Ascending aorta (tissue), 2 donors: ENCODE measurements at regions not wholly inside any gene's neighbourhood (a gene's known extent, or its start where the extent isn't known, plus 50 kb on each side); places are given as distances from the start of the nearest gene placed in this dataset.
"Not testable (repeated sequence)": the region's sequence is repeated elsewhere in the genome, so short reads cannot be mapped to it uniquely, and the experiment has no call there.

Source experiments
- DNase-seq, 2 donors: peaks; one replicate each; pipeline ENCODE4 v3.0.0-alpha.2; 2019; ENCODE audit warnings: low spot score in 2 of 2
- H3K27ac ChIP-seq, 2 donors: fragments of 200-600 bp; sonication (generic); one replicate each; pipeline ENCODE4 v1.5.1; 2016 to 2017; ENCODE audit warnings: mild to moderate bottlenecking in 1 of 2
- H3K27me3 ChIP-seq: fragments of 200-600 bp; sonication (generic); one replicate; pipeline ENCODE4 v1.5.1; 2017
- H3K36me3 ChIP-seq, 2 donors: fragments of 200-600 bp; sonication (generic); one replicate each; pipeline ENCODE4 v1.5.1; 2016
- H3K4me1 ChIP-seq, 2 donors: fragments of 200-600 bp; sonication (generic); one replicate each; pipeline ENCODE4 v1.5.1; 2016 to 2017; ENCODE audit warnings: mild to moderate bottlenecking in 1 of 2
- H3K4me3 ChIP-seq, 2 donors: fragments of 200-600 bp; sonication (generic); one replicate each; pipeline ENCODE4 v1.5.1; 2016 to 2017; ENCODE audit warnings: mild to moderate bottlenecking in 1 of 2
- H3K9me3 ChIP-seq, 2 donors: fragments of 200-600 bp; sonication (generic); one replicate each; pipeline ENCODE4 v1.5.1; 2016
- CTCF ChIP-seq, 3 experiments: fragments of 200-600 bp in 2 of 3; fragments of 450-650 bp in 1 of 3; sonication (generic) in 2 of 3; IDR thresholded peaks; one replicate each; pipeline ENCODE4 v1.5.1; 2016 to 2019; ENCODE audit warnings: antibody characterized with exemption in 3 of 3, mild to moderate bottlenecking in 1 of 3, moderate library complexity in 1 of 3
- intact Hi-C: fragments of 100-400 bp; cut with DNase I; formaldehyde crosslinking; loops from one replicate; pipeline ENCODE4 v1.15.1; 2023

GRCh38 chr16:5756969-5757368, 659.4 kb upstream of the EEF2KMT start:
- no peaks in the 10 kb centered on the region for H3K36me3 ChIP-seq
- intact Hi-C loops = no loop called here
- no peak overlapping the region for H3K4me3 ChIP-seq

GRCh38 chr16:5753381-5753780, 655.8 kb upstream of the EEF2KMT start:
- no peak for DNase-seq
- Histone ChIP-seq H3K27ac (no peak overlapping the region), H3K36me3 (no peaks in the 10 kb centered on the region), H3K27me3 (no peaks in the 10 kb centered on the region), H3K4me1 (no peaks in the 10 kb centered on the region), H3K9me3 (no peaks in the 10 kb centered on the region), H3K4me3 (no peak overlapping the region)
- no peak for TF ChIP-seq CTCF (IDR thresholded peaks at IDR 0.05)
- intact Hi-C loops = no loop called here

More at GRCh38 chr16:5756969-5757368, 659.4 kb upstream of the EEF2KMT start:
- Histone ChIP-seq H3K27ac (no peak overlapping the region), H3K27me3 (no peaks in the 10 kb centered on the region), H3K9me3 (no peaks in the 10 kb centered on the region), H3K4me1 (no peaks in the 10 kb centered on the region)
- no peak for DNase-seq
- no peak for TF ChIP-seq CTCF (IDR thresholded peaks at IDR 0.05)

- H3K27me3 ChIP-seq = no peaks in the 10 kb centered on the region
- DNase-seq = no peak
- no peaks in the 10 kb centered on the region for H3K9me3 ChIP-seq
- H3K4me3 ChIP-seq = no peak overlapping the region
- intact Hi-C loops = no loop called here
- no peak overlapping the region for H3K27ac ChIP-seq
- H3K36me3 ChIP-seq = no peaks in the 10 kb centered on the region
- no peak for TF ChIP-seq CTCF (IDR thresholded peaks at IDR 0.05)
- no peaks in the 10 kb centered on the region for H3K4me1 ChIP-seq
These were observed 653.6 kb upstream of the EEF2KMT start for GRCh38 chr16:5751216-5751615.

- H3K4me1 ChIP-seq, intact Hi-C loops, H3K4me3 ChIP-seq: not testable (repeated sequence)
These were observed 652.8 kb upstream of the EEF2KMT start for GRCh38 chr16:5750439-5750838.

GRCh38 chr16:5738586-5738985, 641.0 kb upstream of the EEF2KMT start:
- Histone ChIP-seq H3K9me3 (no peaks in the 10 kb centered on the region), H3K27ac (no peak overlapping the region), H3K4me1 (no peaks in the 10 kb centered on the region), H3K36me3 (no peaks in the 10 kb centered on the region), H3K27me3 (no peaks in the 10 kb centered on the region), H3K4me3 (no peak overlapping the region)
- TF ChIP-seq CTCF (IDR thresholded peaks at IDR 0.05) = no peak
- intact Hi-C loops = no loop called here
- no peak for DNase-seq

More at GRCh38 chr16:5750439-5750838, 652.8 kb upstream of the EEF2KMT start:
- not testable (repeated sequence) for DNase-seq, H3K27ac ChIP-seq, H3K36me3 ChIP-seq, H3K27me3 ChIP-seq, H3K9me3 ChIP-seq

- Histone ChIP-seq H3K4me1 (no peaks in the 10 kb centered on the region), H3K36me3 (no peaks in the 10 kb centered on the region), H3K27me3 (no peaks in the 10 kb centered on the region), H3K4me3 (no peak overlapping the region), H3K9me3 (no peaks in the 10 kb centered on the region), H3K27ac (no peak overlapping the region)
- DNase-seq = no peak
- TF ChIP-seq CTCF (IDR thresholded peaks at IDR 0.05) = no peak
- intact Hi-C loops = no loop called here
These were observed 638.8 kb upstream of the EEF2KMT start for GRCh38 chr16:5736209-5736930.
